Testis (tissue), 2 donors: ENCODE measurements at regions not wholly inside any gene's neighbourhood (a gene's known extent, or its start where the extent isn't known, plus 50 kb on each side); places are given as distances from the start of the nearest gene placed in this dataset.

Source experiments
- CTCF ChIP-seq, 3 experiments: fragments of 450-650 bp in 2 of 3; fragments of 200-600 bp in 1 of 3; sonication (generic) in 1 of 3; IDR thresholded peaks; one replicate each; pipeline ENCODE4 v1.5.1; 2016 to 2019; ENCODE audit warnings: antibody characterized with exemption in 3 of 3, mild to moderate bottlenecking in 2 of 3, moderate library complexity in 1 of 3
- POLR2A ChIP-seq: fragments of 450-650 bp; IDR thresholded peaks from one replicate; pipeline ENCODE4 v1.6.1; 2017; ENCODE audit warnings: antibody characterized with exemption, mild to moderate bottlenecking, moderate library complexity

GRCh38 chr6:8545336-8545735 lies 110.0 kb upstream of the SLC35B3 start:
- TF ChIP-seq CTCF (IDR thresholded peaks at IDR 0.05) (no peak), POLR2A (no peak)
